ENCODE measurements at regions not wholly inside any gene's neighbourhood (a gene's known extent, or its start where the extent isn't known, plus 50 kb on each side); places are given as distances from the start of the nearest gene placed in this dataset.

DNA sequence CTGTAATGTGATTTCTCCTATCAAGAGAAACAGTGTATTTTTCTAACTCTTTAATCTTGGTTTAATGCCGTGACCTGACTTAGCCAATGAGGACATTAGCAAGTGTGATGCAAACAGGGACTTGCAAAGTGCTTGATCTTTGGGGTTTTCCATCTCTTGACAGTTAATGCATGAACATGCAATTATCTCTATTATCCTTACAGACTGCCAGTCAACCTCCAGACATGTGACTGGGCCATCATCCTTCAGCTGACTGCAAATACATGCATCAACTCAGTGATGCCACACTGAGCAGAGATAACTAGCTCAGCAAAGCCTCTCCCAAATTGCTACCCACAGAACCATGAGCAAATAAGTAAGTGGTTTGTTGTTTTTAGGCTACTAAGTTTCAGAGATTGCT is 409.6 kb downstream of the GPAM start (continued):
- TF ChIP-seq OVOL2 (CRISPR knock-in tag; IDR thresholded peaks at IDR 0.05; ENCODE audit: borderline replicate concordance) (no peak), EMX1 (CRISPR knock-in tag; IDR thresholded peaks at IDR 0.05) (no peak), JAZF1 (CRISPR knock-in tag; IDR thresholded peaks at IDR 0.05) (no peak)

DNA sequence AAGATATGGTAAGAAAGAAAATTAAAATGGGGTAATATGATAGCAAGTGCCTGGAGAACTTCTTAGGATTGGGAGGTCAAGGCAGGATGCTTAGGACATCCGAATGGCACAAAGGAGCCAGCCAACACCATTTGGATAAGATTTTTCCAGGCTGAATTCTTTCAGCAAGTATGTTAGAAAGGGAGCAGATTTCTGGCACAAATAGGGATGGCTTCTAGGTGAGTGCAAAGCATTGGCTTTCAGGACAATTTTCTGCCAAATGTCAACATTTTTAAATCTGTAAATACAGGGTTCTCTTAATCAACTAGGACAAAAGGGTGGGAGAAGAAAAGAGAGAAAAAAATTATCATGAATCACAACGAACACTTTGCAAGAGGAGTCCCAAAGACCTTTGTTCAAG is 409.1 kb downstream of the GPAM start:
- TF ChIP-seq SOX15 (CRISPR knock-in tag; IDR thresholded peaks at IDR 0.05) (no peak), TEAD1 (CRISPR knock-in tag; IDR thresholded peaks at IDR 0.05) (no peak), TCF7 (CRISPR knock-in tag; IDR thresholded peaks at IDR 0.05; ENCODE audit: low read depth) (no peak), SMAD3 (CRISPR knock-in tag; IDR thresholded peaks at IDR 0.05; ENCODE audit: borderline replicate concordance) (no peak), ELF4 (CRISPR knock-in tag; IDR thresholded peaks at IDR 0.05; ENCODE audit: low read depth) (no peak), ZNF138 (CRISPR knock-in tag; conservative IDR thresholded peaks at IDR 0.05) (no peak), ZNF121 (CRISPR knock-in tag; IDR thresholded peaks at IDR 0.05) (no peak), OVOL2 (CRISPR knock-in tag; IDR thresholded peaks at IDR 0.05; ENCODE audit: borderline replicate concordance) (no peak), ZNF219 (CRISPR knock-in tag; IDR thresholded peaks at IDR 0.05; ENCODE audit: borderline replicate concordance) (no peak), CREM (CRISPR knock-in tag; IDR thresholded peaks at IDR 0.05) (no peak), ATF1 (CRISPR knock-in tag; IDR thresholded peaks at IDR 0.05) (no peak), FOXP1 (CRISPR knock-in tag; IDR thresholded peaks at IDR 0.05; ENCODE audit: borderline replicate concordance) (no peak), ZNF317 (CRISPR knock-in tag; IDR thresholded peaks at IDR 0.05; ENCODE audit: borderline replicate concordance, low read depth) (no peak)
- TF ChIP-seq, protein P1, sequence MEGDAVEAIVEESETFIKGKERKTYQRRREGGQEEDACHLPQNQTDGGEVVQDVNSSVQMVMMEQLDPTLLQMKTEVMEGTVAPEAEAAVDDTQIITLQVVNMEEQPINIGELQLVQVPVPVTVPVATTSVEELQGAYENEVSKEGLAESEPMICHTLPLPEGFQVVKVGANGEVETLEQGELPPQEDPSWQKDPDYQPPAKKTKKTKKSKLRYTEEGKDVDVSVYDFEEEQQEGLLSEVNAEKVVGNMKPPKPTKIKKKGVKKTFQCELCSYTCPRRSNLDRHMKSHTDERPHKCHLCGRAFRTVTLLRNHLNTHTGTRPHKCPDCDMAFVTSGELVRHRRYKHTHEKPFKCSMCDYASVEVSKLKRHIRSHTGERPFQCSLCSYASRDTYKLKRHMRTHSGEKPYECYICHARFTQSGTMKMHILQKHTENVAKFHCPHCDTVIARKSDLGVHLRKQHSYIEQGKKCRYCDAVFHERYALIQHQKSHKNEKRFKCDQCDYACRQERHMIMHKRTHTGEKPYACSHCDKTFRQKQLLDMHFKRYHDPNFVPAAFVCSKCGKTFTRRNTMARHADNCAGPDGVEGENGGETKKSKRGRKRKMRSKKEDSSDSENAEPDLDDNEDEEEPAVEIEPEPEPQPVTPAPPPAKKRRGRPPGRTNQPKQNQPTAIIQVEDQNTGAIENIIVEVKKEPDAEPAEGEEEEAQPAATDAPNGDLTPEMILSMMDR (IDR thresholded peaks at IDR 0.05) = no peak
- TF ChIP-seq, protein P2, sequence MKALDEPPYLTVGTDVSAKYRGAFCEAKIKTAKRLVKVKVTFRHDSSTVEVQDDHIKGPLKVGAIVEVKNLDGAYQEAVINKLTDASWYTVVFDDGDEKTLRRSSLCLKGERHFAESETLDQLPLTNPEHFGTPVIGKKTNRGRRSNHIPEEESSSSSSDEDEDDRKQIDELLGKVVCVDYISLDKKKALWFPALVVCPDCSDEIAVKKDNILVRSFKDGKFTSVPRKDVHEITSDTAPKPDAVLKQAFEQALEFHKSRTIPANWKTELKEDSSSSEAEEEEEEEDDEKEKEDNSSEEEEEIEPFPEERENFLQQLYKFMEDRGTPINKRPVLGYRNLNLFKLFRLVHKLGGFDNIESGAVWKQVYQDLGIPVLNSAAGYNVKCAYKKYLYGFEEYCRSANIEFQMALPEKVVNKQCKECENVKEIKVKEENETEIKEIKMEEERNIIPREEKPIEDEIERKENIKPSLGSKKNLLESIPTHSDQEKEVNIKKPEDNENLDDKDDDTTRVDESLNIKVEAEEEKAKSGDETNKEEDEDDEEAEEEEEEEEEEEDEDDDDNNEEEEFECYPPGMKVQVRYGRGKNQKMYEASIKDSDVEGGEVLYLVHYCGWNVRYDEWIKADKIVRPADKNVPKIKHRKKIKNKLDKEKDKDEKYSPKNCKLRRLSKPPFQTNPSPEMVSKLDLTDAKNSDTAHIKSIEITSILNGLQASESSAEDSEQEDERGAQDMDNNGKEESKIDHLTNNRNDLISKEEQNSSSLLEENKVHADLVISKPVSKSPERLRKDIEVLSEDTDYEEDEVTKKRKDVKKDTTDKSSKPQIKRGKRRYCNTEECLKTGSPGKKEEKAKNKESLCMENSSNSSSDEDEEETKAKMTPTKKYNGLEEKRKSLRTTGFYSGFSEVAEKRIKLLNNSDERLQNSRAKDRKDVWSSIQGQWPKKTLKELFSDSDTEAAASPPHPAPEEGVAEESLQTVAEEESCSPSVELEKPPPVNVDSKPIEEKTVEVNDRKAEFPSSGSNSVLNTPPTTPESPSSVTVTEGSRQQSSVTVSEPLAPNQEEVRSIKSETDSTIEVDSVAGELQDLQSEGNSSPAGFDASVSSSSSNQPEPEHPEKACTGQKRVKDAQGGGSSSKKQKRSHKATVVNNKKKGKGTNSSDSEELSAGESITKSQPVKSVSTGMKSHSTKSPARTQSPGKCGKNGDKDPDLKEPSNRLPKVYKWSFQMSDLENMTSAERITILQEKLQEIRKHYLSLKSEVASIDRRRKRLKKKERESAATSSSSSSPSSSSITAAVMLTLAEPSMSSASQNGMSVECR (CRISPR knock-in tag; IDR thresholded peaks at IDR 0.05; ENCODE audit: borderline replicate concordance) = no peak
- TF ChIP-seq, protein P3, sequence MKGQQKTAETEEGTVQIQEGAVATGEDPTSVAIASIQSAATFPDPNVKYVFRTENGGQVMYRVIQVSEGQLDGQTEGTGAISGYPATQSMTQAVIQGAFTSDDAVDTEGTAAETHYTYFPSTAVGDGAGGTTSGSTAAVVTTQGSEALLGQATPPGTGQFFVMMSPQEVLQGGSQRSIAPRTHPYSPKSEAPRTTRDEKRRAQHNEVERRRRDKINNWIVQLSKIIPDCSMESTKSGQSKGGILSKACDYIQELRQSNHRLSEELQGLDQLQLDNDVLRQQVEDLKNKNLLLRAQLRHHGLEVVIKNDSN (CRISPR knock-in tag; IDR thresholded peaks at IDR 0.05) = no peak
- H3K4me1 Mint-ChIP-seq = no peaks in the 10 kb centered on the region

DNA sequence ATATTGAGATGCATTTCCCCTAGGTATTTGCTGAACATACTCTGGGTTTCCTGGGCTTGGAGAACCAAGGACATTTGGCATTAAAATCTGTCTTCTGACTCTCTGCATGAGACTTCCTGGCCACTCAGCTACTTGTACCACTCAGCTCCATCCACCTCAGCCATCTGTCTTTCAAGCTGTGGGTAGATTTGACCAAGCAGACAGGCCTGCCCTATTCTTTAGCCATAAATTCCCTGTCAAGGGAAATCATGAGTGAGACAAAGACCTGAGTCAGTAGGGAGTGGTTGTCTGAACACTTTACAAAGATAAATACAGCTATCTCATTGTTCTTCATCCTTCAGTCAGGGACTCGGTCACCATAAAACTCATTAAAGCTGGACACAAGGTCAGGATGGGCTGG is 399.1 kb downstream of the GPAM start:
- TF ChIP-seq, protein P4, sequence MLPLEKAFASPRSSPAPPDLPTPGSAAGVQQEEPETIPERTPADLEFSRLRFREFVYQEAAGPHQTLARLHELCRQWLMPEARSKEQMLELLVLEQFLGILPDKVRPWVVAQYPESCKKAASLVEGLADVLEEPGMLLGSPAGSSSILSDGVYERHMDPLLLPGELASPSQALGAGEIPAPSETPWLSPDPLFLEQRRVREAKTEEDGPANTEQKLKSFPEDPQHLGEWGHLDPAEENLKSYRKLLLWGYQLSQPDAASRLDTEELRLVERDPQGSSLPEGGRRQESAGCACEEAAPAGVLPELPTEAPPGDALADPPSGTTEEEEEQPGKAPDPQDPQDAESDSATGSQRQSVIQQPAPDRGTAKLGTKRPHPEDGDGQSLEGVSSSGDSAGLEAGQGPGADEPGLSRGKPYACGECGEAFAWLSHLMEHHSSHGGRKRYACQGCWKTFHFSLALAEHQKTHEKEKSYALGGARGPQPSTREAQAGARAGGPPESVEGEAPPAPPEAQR (CRISPR knock-in tag; IDR thresholded peaks at IDR 0.05) = no peak
- no peak for TF ChIP-seq MXD4 (CRISPR knock-in tag; IDR thresholded peaks at IDR 0.05; ENCODE audit: borderline replicate concordance)
- Mint-ChIP-seq H3K27me3 (ENCODE audit: low read depth) (no peaks in the 10 kb centered on the region), H3K4me1 (peaks cover 19% of the 10 kb centered on the region), H3K4me3 (no peak overlapping the region), H3K9me3 (peaks cover 5% of the 10 kb centered on the region), H3K36me3 (no peaks in the 10 kb centered on the region), H3K27ac (no peak overlapping the region)
- ChIA-PET POLR2A (interaction anchor here (0.6 kb wide), 1 partner anchor 138 kb away, joined by 3 read pairs; no protein-coding TSS in a partner anchor), CTCF (interaction anchor here (0.7 kb wide), 1 partner anchor 185 kb away, joined by 3 read pairs; no protein-coding TSS in a partner anchor)
- no peak for ATAC-seq
- DNase-seq (ENCODE audit: low spot score) = no peak

More for the DNA sequence above, 409.1 kb downstream of the GPAM start:
- ATAC-seq = no peak
- Mint-ChIP-seq H3K4me3 (no peak overlapping the region), H3K27ac (no peak overlapping the region), H3K9me3 (peaks cover 18% of the 10 kb centered on the region), H3K27me3 (ENCODE audit: low read depth) (no peaks in the 10 kb centered on the region), H3K36me3 (no peaks in the 10 kb centered on the region)
- CTCF ChIA-PET = no interaction called here
- no peak for DNase-seq (ENCODE audit: low spot score)
- POLR2A ChIA-PET = no interaction called here

All from WTC11 (cell line).